H1 (cell line): ENCODE measurements at regions not wholly inside any gene's neighbourhood (a gene's known extent, or its start where the extent isn't known, plus 50 kb on each side); places are given as distances from the start of the nearest gene placed in this dataset.

Experiments
- ATF3 ChIP-seq: IDR thresholded peaks from 2 replicates; pipeline ENCODE4 v1.6.1; 2011; ENCODE audit warnings: low read depth, mild to moderate bottlenecking, low read length; ENCODE audit not compliant: insufficient read depth
- CTCF ChIP-seq, 3 experiments: IDR thresholded peaks; 1 replicate in 2 of 3; 2 replicates in 1 of 3; pipeline versions ENCODE4 v1.5.1 to v1.6.1; 2011; ENCODE audit warnings: low read length in 3 of 3, mild to moderate bottlenecking in 3 of 3, inconsistent platforms in 2 of 3, low read depth in 1 of 3, moderate library complexity in 1 of 3; ENCODE audit not compliant: insufficient read depth in 1 of 3; ENCODE audit errors: control extremely low read depth in 1 of 3
- GABPA ChIP-seq: IDR thresholded peaks from 2 replicates; pipeline ENCODE4 v1.6.1; 2011; ENCODE audit warnings: mild to moderate bottlenecking, low read length, moderate library complexity, borderline replicate concordance; ENCODE audit not compliant: insufficient read depth
- JUN ChIP-seq: IDR thresholded peaks from 2 replicates; pipeline ENCODE4 v1.6.1; 2011; ENCODE audit warnings: low read depth, mild to moderate bottlenecking, improper control_type of control experiment, low read length
- POLR2A ChIP-seq, 2 experiments: IDR thresholded peaks; 1 replicate in 1 of 2; 2 replicates in 1 of 2; pipeline ENCODE4 v1.6.1; 2011; ENCODE audit warnings: low read depth in 2 of 2, low read length in 2 of 2, mild to moderate bottlenecking in 2 of 2; ENCODE audit errors: control extremely low read depth in 1 of 2
- POLR2AphosphoS5 ChIP-seq: IDR thresholded peaks from 2 replicates; pipeline ENCODE4 v1.6.1; 2011; ENCODE audit warnings: low read depth, low read length

GRCh38 chr1:5456090-5456811 is 536.0 kb downstream of the NPHP4 start:
- no peak for TF ChIP-seq ATF3
- TF ChIP-seq CTCF (IDR thresholded peaks at IDR 0.05; ENCODE audit: control extremely low read depth in 1 of 3, insufficient read depth in 1 of 3, low read depth in 1 of 3, low read length in 3 of 3), result no peak; a peak in 1 of 4 replicates
- TF ChIP-seq POLR2AphosphoS5, result no peak
- TF ChIP-seq POLR2A (IDR thresholded peaks at IDR 0.05; ENCODE audit: control extremely low read depth in 1 of 2, low read depth in 2 of 2, low read length in 2 of 2), result no peak
- no peak for TF ChIP-seq GABPA
- no peak for TF ChIP-seq JUN
